ENCODE measurements at regions not wholly inside any gene's neighbourhood (a gene's known extent, or its start where the extent isn't known, plus 50 kb on each side); places are given as distances from the start of the nearest gene placed in this dataset.

DNA sequence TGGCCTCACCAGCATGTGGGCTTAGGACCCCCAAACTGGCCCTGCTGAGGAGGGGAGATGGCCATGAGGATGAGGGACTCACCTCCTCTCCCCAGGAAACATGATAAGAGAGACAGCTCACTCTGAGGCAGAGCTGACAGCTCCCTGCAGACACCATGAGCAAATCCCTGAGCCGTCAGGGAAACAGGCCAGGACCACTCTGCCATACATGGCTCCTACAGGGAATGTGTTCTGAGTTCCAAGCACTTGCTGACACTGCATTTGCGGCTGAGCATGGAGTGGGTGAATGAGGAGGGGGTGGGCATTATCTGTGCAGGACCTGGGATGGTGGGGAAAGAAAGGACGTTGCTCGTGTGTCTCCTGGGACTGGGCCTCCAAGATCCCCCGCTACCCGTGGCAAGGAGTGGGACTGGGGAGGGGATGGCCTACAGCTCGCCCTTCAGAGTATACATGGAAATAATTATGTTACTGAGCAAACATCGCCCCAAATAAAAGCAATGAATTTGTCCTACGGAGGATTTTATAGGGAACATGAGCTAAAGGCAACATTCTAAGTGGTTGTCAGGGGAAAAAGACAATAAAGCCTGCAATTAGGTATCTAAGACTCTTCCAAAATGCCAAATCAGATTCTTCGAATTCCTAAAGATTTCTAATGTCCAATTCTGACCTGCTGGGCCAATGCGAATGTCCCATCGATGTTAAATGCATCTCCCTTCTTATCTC, 355.9 kb upstream of the AJAP1 start:
- no peak for TF ChIP-seq CTCF (IDR thresholded peaks at IDR 0.05; ENCODE audit: insufficient read depth, low read depth, low read length, missing control alignments)
- DNase-seq (ENCODE audit: low read depth), result no peak
- no peak overlapping the region for H3K4me3 ChIP-seq (ENCODE audit: low read length)

- TF ChIP-seq CTCF (IDR thresholded peaks at IDR 0.05; ENCODE audit: insufficient read depth, low read depth, low read length, missing control alignments), result no peak
- no peak overlapping the region for H3K4me3 ChIP-seq (ENCODE audit: low read length)
- no peak for DNase-seq (ENCODE audit: low read depth)
Observed at GRCh38 chr1:4301007-4301406, 353.4 kb upstream of the AJAP1 start.

- no peak for DNase-seq (ENCODE audit: low read depth)
- no peak for TF ChIP-seq CTCF (IDR thresholded peaks at IDR 0.05; ENCODE audit: insufficient read depth, low read depth, low read length, missing control alignments)
- no peak overlapping the region for H3K4me3 ChIP-seq (ENCODE audit: low read length)
Observed at GRCh38 chr1:4303303-4303702, 351.1 kb upstream of the AJAP1 start.

GRCh38 chr1:4305526-4306301, 348.7 kb upstream of the AJAP1 start:
- no peak for TF ChIP-seq CTCF (IDR thresholded peaks at IDR 0.05; ENCODE audit: insufficient read depth, low read depth, low read length, missing control alignments)
- no peak overlapping the region for H3K4me3 ChIP-seq (ENCODE audit: low read length)
- DNase-seq (ENCODE audit: low read depth), result no peak

DNA sequence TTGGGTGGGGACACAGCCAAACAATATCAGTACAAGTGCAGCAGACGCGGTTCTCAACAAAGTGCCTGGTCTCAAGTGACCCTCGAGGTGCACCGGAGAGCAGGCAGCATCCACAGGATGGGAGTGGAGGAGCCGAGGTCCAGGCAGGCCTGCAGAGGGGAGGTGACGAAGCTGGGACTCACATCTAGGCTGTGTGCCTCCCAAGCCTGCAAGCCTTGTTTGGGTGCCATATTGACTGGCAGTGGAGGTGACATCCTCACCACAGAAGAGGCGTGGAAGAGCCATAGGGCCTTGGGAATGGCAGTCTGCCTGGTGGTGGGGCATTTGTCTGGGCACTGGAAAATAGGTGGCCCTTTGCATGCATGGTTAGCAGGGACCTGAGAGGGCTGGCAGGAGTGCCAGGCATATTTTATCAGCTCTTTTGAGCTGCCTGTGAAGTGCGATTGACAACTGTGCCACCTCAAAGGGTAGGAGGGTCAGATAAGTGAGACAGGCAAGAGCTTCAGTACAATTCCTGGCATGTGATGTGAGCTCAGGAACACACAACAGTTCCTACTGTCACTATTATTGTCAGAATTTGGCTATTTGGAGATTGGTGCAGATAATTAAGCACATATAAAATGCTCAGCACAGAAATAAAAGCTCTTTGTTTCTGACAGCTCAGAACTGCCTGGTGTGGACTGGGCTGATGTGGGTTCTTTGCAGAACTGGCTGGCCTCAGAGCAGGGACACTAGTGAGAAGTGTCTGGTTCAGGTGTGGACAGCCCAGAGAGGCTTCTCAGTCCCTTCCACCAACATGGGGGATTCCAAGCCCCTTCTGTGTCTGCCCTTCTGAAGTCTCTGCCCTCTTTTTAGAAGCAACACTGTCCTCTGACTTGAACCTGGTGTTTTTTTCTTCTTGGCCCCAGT, 347.6 kb upstream of the AJAP1 start:
- no peak for TF ChIP-seq CTCF (IDR thresholded peaks at IDR 0.05; ENCODE audit: insufficient read depth, low read depth, low read length, missing control alignments)
- no peak overlapping the region for H3K4me3 ChIP-seq (ENCODE audit: low read length)
- DNase-seq (ENCODE audit: low read depth), result no peak

GRCh38 chr1:4307468-4307845, 347.0 kb upstream of the AJAP1 start:
- TF ChIP-seq CTCF (IDR thresholded peaks at IDR 0.05; ENCODE audit: insufficient read depth, low read depth, low read length, missing control alignments), result no peak
- DNase-seq (ENCODE audit: low read depth), result no peak
- H3K4me3 ChIP-seq (ENCODE audit: low read length), result no peak overlapping the region

All from epithelial cell of esophagus (primary cell).